ENCODE measurements at regions not wholly inside any gene's neighbourhood (a gene's known extent, or its start where the extent isn't known, plus 50 kb on each side); places are given as distances from the start of the nearest gene placed in this dataset.

GRCh38 chr6:117126213-117126612, 139.1 kb upstream of the VGLL2 start:
- TF ChIP-seq POLR2A (IDR thresholded peaks at IDR 0.05) (no peak), CTCF (IDR thresholded peaks at IDR 0.05) (no peak)
